Heart right ventricle (tissue), 16 donors: ENCODE measurements at regions not wholly inside any gene's neighbourhood (a gene's known extent, or its start where the extent isn't known, plus 50 kb on each side); places are given as distances from the start of the nearest gene placed in this dataset.
A peak's percentile ranks its signal among the peaks of the same experiment; 100 is the strongest.

ENCODE experiments used
- ATAC-seq, 8 donors: fragments of 200-7000 bp; cut with Tn5 transposase; one replicate each; pipeline ENCODE4 v1.9.1; 2020; ENCODE audit warnings: mild to moderate bottlenecking in 8 of 8, moderate library complexity in 8 of 8, moderate number of reproducible peaks in 1 of 8
- DNase-seq, 2 donors: peaks; one replicate each; pipeline ENCODE4 v3.0.0-alpha.2; 2020
- H3K27ac ChIP-seq, 10 donors: fragments of 200-600 bp; sonication (generic) in 2 of 10; one replicate each; pipeline versions ENCODE4 v1.5.0 to v1.8.0; 2020 to 2022; ENCODE audit warnings: mild to moderate bottlenecking in 3 of 10
- H3K27me3 ChIP-seq, 7 donors: fragments of 200-600 bp; one replicate each; pipeline ENCODE4 v1.8.0; 2021 to 2022; ENCODE audit warnings: mild to moderate bottlenecking in 2 of 7
- H3K36me3 ChIP-seq, 9 donors: fragments of 200-600 bp; sonication (generic) in 1 of 9; one replicate each; pipeline versions ENCODE4 v1.5.0 to v1.8.0; 2020 to 2022; ENCODE audit warnings: mild to moderate bottlenecking in 2 of 9
- H3K4me1 ChIP-seq, 9 donors: fragments of 200-600 bp; sonication (generic) in 1 of 9; one replicate each; pipeline versions ENCODE4 v1.5.0 to v1.8.0; 2020 to 2022; ENCODE audit warnings: mild to moderate bottlenecking in 4 of 9
- H3K4me3 ChIP-seq, 10 donors: fragments of 200-600 bp; sonication (generic) in 2 of 10; one replicate each; pipeline versions ENCODE4 v1.5.0 to v1.8.0; 2020 to 2022; ENCODE audit warnings: mild to moderate bottlenecking in 7 of 10, moderate library complexity in 2 of 10
- H3K9me3 ChIP-seq, 11 donors: fragments of 200-600 bp in 10 of 11; sonication (generic) in 2 of 11; one replicate each; pipeline versions ENCODE4 v1.5.0 to v1.8.0; 2013 to 2022; ENCODE audit warnings: mild to moderate bottlenecking in 2 of 11, control low read depth in 1 of 11, moderate library complexity in 1 of 11
- WGBS, 2 donors: extraction: QIAGEN DNeasy Blood & Tissue Kit; methylation state at CpG; one replicate each; pipeline ENCODE4 v1.1.7; 2013; ENCODE audit warnings: inconsistent platforms in 1 of 2; 5-methylcytosine and 5-hydroxymethylcytosine counted together
- intact Hi-C, 10 donors: fragments of 100-400 bp; cut with DNase I; formaldehyde crosslinking; loops; one replicate each; pipeline versions ENCODE4 v1.11.1 to v1.14.2; 2022
- TF ChIP-seq, protein P1 (sequence below), 9 donors: fragments of 200-600 bp; sonication (generic) in 2 of 9; IDR thresholded peaks; one replicate each; pipeline versions ENCODE4 v1.5.0 to v1.8.0; 2021 to 2022; ENCODE audit warnings: antibody characterized with exemption in 9 of 9, mild to moderate bottlenecking in 5 of 9, moderate library complexity in 1 of 9
- donor health status: Arrhythmogenic right ventricular cardiomyopathy.
- donor health status: ischemic (EF 13 %, LVEDD 7.1; RV severe dilation, severe dysfunction).
- donor health status: healthy with polysubstance abuse.
- donor health status: DM: no; HTN: yes; CAD: no.
- donor health status: DM: no; HTN: no; CAD: no.
- donor health status: ischemic (EF 25% LVEDD 6.9; RV normal size, moderate dysfunction).
- donor health status: ischemic (EF 25% LVEDD 5.7; RV mildly dilated, moderate dysfunction).
- donor health status: healthy.
- donor health status: DM: yes; HTN: yes; CAD: no.
- donor health status: Ischemic cardiomyopathy.
- donor health status: ischemic (EF 35%, LVEDD 5.7; RV mildly dilated, moderate dysfunction).
- donor health status: nonischemic (EF 11% LVEDD 7.7; RV severe dilation, severe dysfunction).
- donor health status: DM: yes; HTN: yes; CAD: no.
- donor health status: PGD.
- donor health status: ischemic (EF 29% LVEDD 5.4; RV normal size, mild dysfunction).
- donor health status: nonischemic (EF 23%, LVEDD 6.1; RV moderate dilation, normal function).

DNA sequence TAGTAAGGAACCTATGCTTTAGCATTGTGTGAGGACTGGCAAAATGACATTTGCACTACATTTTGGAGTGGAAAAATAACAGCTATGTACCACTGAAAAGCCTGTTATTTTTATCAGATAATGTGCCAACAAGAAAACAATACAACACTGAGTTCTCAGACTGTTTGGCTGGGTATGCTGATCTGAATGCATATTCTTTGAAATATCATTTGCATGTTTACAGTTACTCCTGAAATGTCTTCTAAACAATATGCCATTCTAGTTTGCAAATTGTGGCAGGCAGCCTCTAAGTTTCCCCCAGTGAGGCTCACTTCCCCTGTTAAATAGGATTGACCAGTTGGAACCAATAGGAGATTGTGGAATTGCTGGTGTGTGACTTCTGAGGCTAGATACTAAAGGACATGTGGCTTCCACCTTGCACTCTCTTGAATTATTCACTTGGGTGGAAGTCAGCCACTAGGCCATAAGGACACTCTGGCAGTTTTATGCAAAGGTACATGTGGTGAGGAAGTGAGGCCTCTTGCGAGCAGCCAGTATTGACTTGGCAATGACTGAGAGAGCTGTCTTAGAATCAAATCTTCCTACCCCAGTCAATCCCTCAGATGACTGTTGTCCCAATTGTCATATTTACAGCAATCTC is 250.4 kb upstream of the PCSK5 start:
- H3K27ac ChIP-seq, result peak overlapping the region in 2 of 10 donors; percentile 45 to 54
- 84 to 88% methylated on average over 1 of the region's 1 CpG for WGBS, 2 donors
- no peaks in the 10 kb centered on the region for H3K9me3 ChIP-seq
- intact Hi-C loops, result loop anchor here in 1 of 10 donors (5.0 kb wide), 1 partner anchor 37 kb away; no protein-coding TSS in a partner anchor
- no peak overlapping the region for H3K4me3 ChIP-seq
- TF ChIP-seq, protein P1, sequence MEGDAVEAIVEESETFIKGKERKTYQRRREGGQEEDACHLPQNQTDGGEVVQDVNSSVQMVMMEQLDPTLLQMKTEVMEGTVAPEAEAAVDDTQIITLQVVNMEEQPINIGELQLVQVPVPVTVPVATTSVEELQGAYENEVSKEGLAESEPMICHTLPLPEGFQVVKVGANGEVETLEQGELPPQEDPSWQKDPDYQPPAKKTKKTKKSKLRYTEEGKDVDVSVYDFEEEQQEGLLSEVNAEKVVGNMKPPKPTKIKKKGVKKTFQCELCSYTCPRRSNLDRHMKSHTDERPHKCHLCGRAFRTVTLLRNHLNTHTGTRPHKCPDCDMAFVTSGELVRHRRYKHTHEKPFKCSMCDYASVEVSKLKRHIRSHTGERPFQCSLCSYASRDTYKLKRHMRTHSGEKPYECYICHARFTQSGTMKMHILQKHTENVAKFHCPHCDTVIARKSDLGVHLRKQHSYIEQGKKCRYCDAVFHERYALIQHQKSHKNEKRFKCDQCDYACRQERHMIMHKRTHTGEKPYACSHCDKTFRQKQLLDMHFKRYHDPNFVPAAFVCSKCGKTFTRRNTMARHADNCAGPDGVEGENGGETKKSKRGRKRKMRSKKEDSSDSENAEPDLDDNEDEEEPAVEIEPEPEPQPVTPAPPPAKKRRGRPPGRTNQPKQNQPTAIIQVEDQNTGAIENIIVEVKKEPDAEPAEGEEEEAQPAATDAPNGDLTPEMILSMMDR (IDR thresholded peaks at IDR 0.05), result no peak
- H3K4me1 ChIP-seq, result peaks cover 0 to 32% (median 6%) of the 10 kb centered on the region in 9 donors
- H3K36me3 ChIP-seq, result no peaks in the 10 kb centered on the region
- DNase-seq, result no peak
- ATAC-seq, result no peak
- H3K27me3 ChIP-seq, result no peaks in the 10 kb centered on the region

DNA sequence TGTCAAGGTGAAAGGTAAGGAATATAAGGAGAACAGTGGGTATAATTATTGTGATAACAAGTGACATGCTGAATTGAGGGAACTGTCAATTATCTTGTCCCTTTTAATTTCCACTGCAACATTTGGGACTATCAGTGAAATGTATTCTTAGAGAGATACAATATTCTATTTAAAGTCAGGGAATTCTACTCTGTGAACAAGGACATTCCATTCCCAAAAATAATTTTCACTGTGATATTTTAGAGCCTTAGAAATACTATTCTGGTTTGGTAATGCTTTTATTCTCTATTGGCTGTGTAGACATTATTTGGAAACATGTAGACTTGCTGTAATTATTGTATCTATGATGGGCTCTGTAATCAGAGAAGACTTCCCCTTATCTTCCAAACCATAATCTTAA is 248.0 kb upstream of the PCSK5 start:
- intact Hi-C loops, result loop anchor here in 1 of 10 donors (1.0 to 5.0 kb wide), 2 partner anchors 35 to 45 kb away; no protein-coding TSS in a partner anchor
- no peaks in the 10 kb centered on the region for H3K27me3 ChIP-seq
- DNase-seq (no peak), ATAC-seq (peak in 5 of 8 donors; percentile 49 to 93 (median 67))
- H3K9me3 ChIP-seq, result no peaks in the 10 kb centered on the region
- no peak overlapping the region for H3K4me3 ChIP-seq
- peak overlapping the region in 5 of 10 donors; percentile 0 to 54 (median 45) for H3K27ac ChIP-seq
- H3K4me1 ChIP-seq, result peaks cover 0 to 26% (median 5%) of the 10 kb centered on the region in 9 donors
- H3K36me3 ChIP-seq, result no peaks in the 10 kb centered on the region
- TF ChIP-seq, protein P1 (IDR thresholded peaks at IDR 0.05), result no peak

DNA sequence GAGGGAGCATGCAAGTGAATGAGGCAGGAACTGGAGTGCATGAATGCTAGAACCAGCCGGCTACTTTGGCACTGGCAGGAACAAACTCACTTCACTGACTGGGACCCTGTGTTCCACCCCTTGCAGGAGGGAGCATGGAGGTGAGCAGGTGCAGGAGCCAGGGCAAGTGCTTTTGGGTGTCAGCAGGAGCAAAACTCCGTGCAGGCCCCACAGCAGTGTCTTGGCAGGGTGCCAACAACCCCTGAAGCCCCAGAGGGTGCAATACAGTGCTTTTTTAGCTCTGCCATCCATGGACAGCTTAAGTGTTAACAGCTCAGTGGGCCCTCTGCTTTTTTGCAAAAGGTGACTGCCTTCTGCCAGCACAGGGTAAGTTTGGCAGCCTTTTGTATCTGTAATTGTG is 245.8 kb upstream of the PCSK5 start:
- peak in 3 of 8 donors; percentile 31 to 55 (median 44) for ATAC-seq
- TF ChIP-seq, protein P1 (IDR thresholded peaks at IDR 0.05), result no peak
- Histone ChIP-seq H3K27ac (no peak overlapping the region), H3K36me3 (no peaks in the 10 kb centered on the region), H3K4me3 (no peak overlapping the region), H3K9me3 (peaks cover 0 to 3% (median 0%) of the 10 kb centered on the region in 11 donors), H3K4me1 (peaks cover 0 to 26% (median 5%) of the 10 kb centered on the region in 9 donors), H3K27me3 (no peaks in the 10 kb centered on the region)
- DNase-seq, result no peak
- 22 to 33% methylated on average over 2 of the region's 2 CpGs for WGBS, 2 donors
- intact Hi-C loops, result loop anchor here in 1 of 10 donors (5.0 kb wide), 1 partner anchor 33 kb away; no protein-coding TSS in a partner anchor

DNA sequence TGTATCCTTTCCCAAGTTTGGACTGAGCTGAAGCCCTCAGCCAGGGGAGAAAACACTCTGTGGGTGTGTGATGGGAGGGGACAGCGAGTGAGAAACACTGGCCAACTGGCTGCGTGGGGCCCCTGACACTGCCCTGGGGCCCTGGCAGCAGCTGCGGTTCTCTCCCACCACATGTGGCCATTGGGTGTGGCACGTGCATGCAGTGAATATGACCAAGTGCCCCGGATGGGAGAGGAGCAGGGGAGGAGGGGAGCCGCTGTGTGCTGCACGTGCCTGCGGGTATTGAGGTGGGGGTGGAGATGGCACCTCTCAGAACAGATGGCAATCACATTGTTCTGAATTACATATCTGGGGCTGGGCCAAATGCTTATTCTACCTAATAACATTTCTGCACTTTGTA is 242.4 kb upstream of the PCSK5 start:
- H3K27ac ChIP-seq, result no peak overlapping the region
- intact Hi-C loops, result no loop called here
- H3K9me3 ChIP-seq, result peaks cover 0 to 10% (median 0%) of the 10 kb centered on the region in 11 donors
- H3K4me1 ChIP-seq, result peaks cover 0 to 11% (median 0%) of the 10 kb centered on the region in 9 donors
- TF ChIP-seq, protein P1 (IDR thresholded peaks at IDR 0.05), result no peak
- no peaks in the 10 kb centered on the region for H3K36me3 ChIP-seq
- no peak for DNase-seq
- WGBS, 2 donors, result 93 to 95% methylated on average over 8 of the region's 8 CpGs
- ATAC-seq, result no peak
- H3K27me3 ChIP-seq, result no peaks in the 10 kb centered on the region
- no peak overlapping the region for H3K4me3 ChIP-seq
